ENCODE measurements at regions not wholly inside any gene's neighbourhood (a gene's known extent, or its start where the extent isn't known, plus 50 kb on each side); places are given as distances from the start of the nearest gene placed in this dataset.

DNA sequence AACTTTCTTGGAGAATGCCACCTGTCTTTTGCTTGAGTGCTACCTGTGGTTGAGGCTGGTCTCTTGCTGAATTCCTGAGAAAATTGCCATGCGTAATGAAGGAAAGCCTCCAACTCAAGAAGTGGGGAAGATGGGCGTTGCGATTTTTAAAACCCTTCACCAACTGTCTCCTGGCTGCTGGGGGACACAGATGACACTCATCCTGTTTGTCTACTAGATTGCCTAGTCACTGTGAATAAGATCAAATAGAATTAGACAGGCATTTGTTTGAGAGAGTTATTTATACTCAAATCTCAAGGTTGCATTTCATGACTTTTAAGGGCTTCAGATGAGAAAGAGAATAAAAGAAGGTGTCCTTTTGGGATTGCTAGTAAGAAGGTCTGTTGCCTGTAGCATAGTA lies 84.3 kb upstream of the MTPN start:
- no peaks in the 10 kb centered on the region for H3K4me1 ChIP-seq (ENCODE audit: control insufficient read depth, extremely low read depth, insufficient read depth, low read length)
- no peaks in the 10 kb centered on the region for H3K9me3 ChIP-seq (replicated peaks; ENCODE audit: control insufficient read depth, insufficient read depth, low read length)
- POLR2A ChIA-PET, result no interaction called here
- intact Hi-C loops (cut with micrococcal nuclease), result no loop called here
- H3K79me2 ChIP-seq (ENCODE audit: control insufficient read depth, insufficient read depth, low read length), result no peaks in the 10 kb centered on the region
- TF ChIP-seq FOS (IDR thresholded peaks at IDR 0.05; ENCODE audit: borderline replicate concordance, insufficient read depth, low read length) (no peak), POLR2AphosphoS5 (IDR thresholded peaks at IDR 0.05; ENCODE audit: insufficient read depth, low read depth, low read length) (no peak), EZH2 (IDR thresholded peaks at IDR 0.05; ENCODE audit: borderline replicate concordance, low read depth, low read length, severe bottlenecking) (no peak), POLR2A (IDR thresholded peaks at IDR 0.05; ENCODE audit: low read depth, low read length) (no peak), GATA2 (IDR thresholded peaks at IDR 0.05; ENCODE audit: insufficient read depth, insufficient read length, low read depth, low read length) (no peak), MYC (IDR thresholded peaks at IDR 0.05; ENCODE audit: low read depth, low read length) (no peak), JUN (IDR thresholded peaks at IDR 0.05; ENCODE audit: borderline replicate concordance, insufficient read depth, insufficient read length, low read depth) (no peak)
- TF ChIP-seq, protein P1, sequence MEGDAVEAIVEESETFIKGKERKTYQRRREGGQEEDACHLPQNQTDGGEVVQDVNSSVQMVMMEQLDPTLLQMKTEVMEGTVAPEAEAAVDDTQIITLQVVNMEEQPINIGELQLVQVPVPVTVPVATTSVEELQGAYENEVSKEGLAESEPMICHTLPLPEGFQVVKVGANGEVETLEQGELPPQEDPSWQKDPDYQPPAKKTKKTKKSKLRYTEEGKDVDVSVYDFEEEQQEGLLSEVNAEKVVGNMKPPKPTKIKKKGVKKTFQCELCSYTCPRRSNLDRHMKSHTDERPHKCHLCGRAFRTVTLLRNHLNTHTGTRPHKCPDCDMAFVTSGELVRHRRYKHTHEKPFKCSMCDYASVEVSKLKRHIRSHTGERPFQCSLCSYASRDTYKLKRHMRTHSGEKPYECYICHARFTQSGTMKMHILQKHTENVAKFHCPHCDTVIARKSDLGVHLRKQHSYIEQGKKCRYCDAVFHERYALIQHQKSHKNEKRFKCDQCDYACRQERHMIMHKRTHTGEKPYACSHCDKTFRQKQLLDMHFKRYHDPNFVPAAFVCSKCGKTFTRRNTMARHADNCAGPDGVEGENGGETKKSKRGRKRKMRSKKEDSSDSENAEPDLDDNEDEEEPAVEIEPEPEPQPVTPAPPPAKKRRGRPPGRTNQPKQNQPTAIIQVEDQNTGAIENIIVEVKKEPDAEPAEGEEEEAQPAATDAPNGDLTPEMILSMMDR (IDR thresholded peaks at IDR 0.05; ENCODE audit: extremely low read depth in 1 of 2, insufficient read depth in 1 of 2, low read depth in 1 of 2, low read length in 2 of 2), result no peak
- TF ChIP-seq, protein P2, sequence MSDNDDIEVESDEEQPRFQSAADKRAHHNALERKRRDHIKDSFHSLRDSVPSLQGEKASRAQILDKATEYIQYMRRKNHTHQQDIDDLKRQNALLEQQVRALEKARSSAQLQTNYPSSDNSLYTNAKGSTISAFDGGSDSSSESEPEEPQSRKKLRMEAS (IDR thresholded peaks at IDR 0.05; ENCODE audit: insufficient read depth, insufficient read length), result no peak
- H3K27ac ChIP-seq (ENCODE audit: insufficient read depth, low read depth, low read length), result no peak overlapping the region
- CTCF ChIA-PET, result no interaction called here
- H3K4me3 ChIP-seq (replicated peaks in 1 of 3; ENCODE audit: insufficient read depth in 1 of 3, low read depth in 1 of 3, low read length in 3 of 3), result no peak overlapping the region
- no peaks in the 10 kb centered on the region for H3K9me1 ChIP-seq (replicated peaks; ENCODE audit: control insufficient read depth, extremely low read depth, insufficient read depth, low read length)
- no peak overlapping the region for H2AFZ ChIP-seq (ENCODE audit: low read depth, low read length)
- H3K4me2 ChIP-seq (ENCODE audit: insufficient read depth, low read length), result no peak overlapping the region
- peaks cover 0 to 2% of the 10 kb centered on the region in 2 experiments for H3K27me3 ChIP-seq (ENCODE audit: control insufficient read depth in 2 of 2, insufficient read depth in 2 of 2, low read length in 2 of 2)
- H3K9ac ChIP-seq (replicated peaks; ENCODE audit: extremely low read depth, insufficient read depth, low read length), result no peak overlapping the region
- no peaks in the 10 kb centered on the region for H3K36me3 ChIP-seq (ENCODE audit: control insufficient read depth in 2 of 2, extremely low read depth in 1 of 2, insufficient read depth in 2 of 2, low read length in 2 of 2)
- no peaks in the 10 kb centered on the region for H4K20me1 ChIP-seq (replicated peaks; ENCODE audit: control insufficient read depth, extremely low read depth, insufficient read depth, low read length)
- DNase-seq (ENCODE audit: low read depth, low spot score) (no peak), FAIRE-seq (no peak)
- BruUV-seq (replicated peaks), result no TSS peak
- dilution Hi-C loops (cut with MboI; ENCODE audit: extremely low pct_ligation_motif_present, low sequenced_read_pairs), result no loop called here

Measured in endothelial cell of umbilical vein (primary cell).